ENCODE measurements at regions not wholly inside any gene's neighbourhood (a gene's known extent, or its start where the extent isn't known, plus 50 kb on each side); places are given as distances from the start of the nearest gene placed in this dataset.
"Not testable (repeated sequence)": the region's sequence is repeated elsewhere in the genome, so short reads cannot be mapped to it uniquely, and the experiment has no call there.

GRCh38 chr9:90204128-90204831, 438.3 kb downstream of the DIRAS2 start:
- no peak for DNase-seq

- not testable (repeated sequence) for DNase-seq
Measured at GRCh38 chr9:90213045-90213444, 429.6 kb downstream of the DIRAS2 start.

GRCh38 chr9:90219548-90220118, 423.0 kb downstream of the DIRAS2 start:
- DNase-seq: no peak

- DNase-seq: not testable (repeated sequence)
Measured at GRCh38 chr9:90221899-90222298, 420.7 kb downstream of the DIRAS2 start.

GRCh38 chr9:90226839-90227338, 415.7 kb downstream of the DIRAS2 start:
- peak; percentile 12 for DNase-seq

- DNase-seq: not testable (repeated sequence)
Measured at GRCh38 chr9:90233081-90233480, 409.5 kb downstream of the DIRAS2 start.

- no peak for DNase-seq
Measured at GRCh38 chr9:90240541-90240940, 402.1 kb downstream of the DIRAS2 start.

- no peak for DNase-seq
Measured at GRCh38 chr9:90245661-90246060, 397.0 kb downstream of the DIRAS2 start.

GRCh38 chr9:90249094-90249493, 393.5 kb downstream of the DIRAS2 start:
- no peak for DNase-seq

GRCh38 chr9:90251316-90251715, 391.3 kb downstream of the DIRAS2 start:
- peak; percentile 23 for DNase-seq

- DNase-seq: no peak
Measured at GRCh38 chr9:90256345-90256744, 386.3 kb downstream of the DIRAS2 start.

GRCh38 chr9:90259311-90260246, 383.0 kb downstream of the DIRAS2 start:
- DNase-seq: no peak

GRCh38 chr9:90261698-90262097, 380.9 kb downstream of the DIRAS2 start:
- DNase-seq: no peak

- DNase-seq: no peak
Measured at GRCh38 chr9:90268613-90269012, 374.0 kb downstream of the DIRAS2 start.

- DNase-seq: no peak
Measured at GRCh38 chr9:90271707-90272106, 370.9 kb downstream of the DIRAS2 start.

GRCh38 chr9:90274725-90275124, 367.9 kb downstream of the DIRAS2 start:
- no peak for DNase-seq

GRCh38 chr9:90285946-90286345, 356.7 kb downstream of the DIRAS2 start:
- no peak for DNase-seq

- DNase-seq: peak; percentile 30
Measured at GRCh38 chr9:90287567-90288274, 354.9 kb downstream of the DIRAS2 start.

GRCh38 chr9:90288275-90288639, 354.4 kb downstream of the DIRAS2 start:
- no peak for DNase-seq

- DNase-seq: no peak
Measured at GRCh38 chr9:90290716-90291485, 351.7 kb downstream of the DIRAS2 start.

GRCh38 chr9:90296539-90296938, 346.1 kb downstream of the DIRAS2 start:
- DNase-seq: no peak

- no peak for DNase-seq
Measured at GRCh38 chr9:90299968-90300367, 342.7 kb downstream of the DIRAS2 start.

Measured in kidney glomerular epithelial cell (primary cell).